H1 (cell line): ENCODE measurements at regions not wholly inside any gene's neighbourhood (a gene's known extent, or its start where the extent isn't known, plus 50 kb on each side); places are given as distances from the start of the nearest gene placed in this dataset.

Experiments
- CTCF ChIA-PET: fragments of 300-600 bp; sonication (Branson Sonifier 250); formaldehyde crosslinking; loops from one replicate; lab custom pipeline; 2021; ENCODE audit not compliant: partially characterized antibody; lab: Charles Lee
- POLR2A ChIA-PET: fragments of 300-600 bp; sonication (Branson Sonifier 250); formaldehyde crosslinking; loops from one replicate; lab custom pipeline; 2021; ENCODE audit warnings: inconsistent platforms; ENCODE audit not compliant: partially characterized antibody; lab: Charles Lee
- DNase-seq, 2 experiments: peaks; one replicate each; pipeline versions ENCODE4 v3.0.0 to v3.0.0-alpha.2; 2010 to 2022; ENCODE audit warnings: low spot score in 2 of 2, low read depth in 1 of 2, mixed read lengths in 1 of 2
- FAIRE-seq: peaks from 2 replicates; lab custom pipeline; 2011; peaks lifted over from hg19 to GRCh38; lab: Jason Lieb, UNC
- H2AFZ ChIP-seq: 2 replicates; pipeline ENCODE4 v1.8.1; 2012; ENCODE audit warnings: low read length, inconsistent platforms
- H2AK5ac ChIP-seq: 2 replicates; pipeline ENCODE4 v1.6.1; 2013; ENCODE audit warnings: low read depth, low read length
- H2BK120ac ChIP-seq: replicated peaks from 2 replicates; pipeline ENCODE3; 2013; ENCODE audit warnings: low read depth, low read length, inconsistent platforms
- H2BK12ac ChIP-seq: 2 replicates; pipeline ENCODE4 v1.6.1; 2013; ENCODE audit warnings: low read depth, low read length
- H2BK15ac ChIP-seq: 2 replicates; pipeline ENCODE4 v1.6.1; 2013; ENCODE audit warnings: low read length
- H2BK20ac ChIP-seq: 2 replicates; pipeline ENCODE4 v1.6.1; 2013; ENCODE audit warnings: low read length
- H2BK5ac ChIP-seq: 2 replicates; pipeline ENCODE4 v1.6.1; 2013; ENCODE audit warnings: low read depth, low read length
- H3K14ac ChIP-seq: 2 replicates; pipeline ENCODE4 v1.6.1; 2013; ENCODE audit warnings: inconsistent platforms; ENCODE audit not compliant: insufficient read length
- H3K18ac ChIP-seq: 2 replicates; pipeline ENCODE4 v1.6.1; 2013; ENCODE audit warnings: low read length; ENCODE audit errors: extremely low read depth
- H3K23ac ChIP-seq: 2 replicates; pipeline ENCODE4 v1.6.1; 2013; ENCODE audit warnings: inconsistent platforms; ENCODE audit not compliant: insufficient read length
- H3K23me2 ChIP-seq: 2 replicates; pipeline ENCODE4 v1.6.1; 2013; ENCODE audit warnings: low read depth, low read length
- H3K27ac ChIP-seq: 2 replicates; pipeline ENCODE4 v1.6.1; 2011; ENCODE audit warnings: low read depth, low read length, inconsistent platforms
- H3K27me3 ChIP-seq, 4 experiments: replicated peaks in 1 of 4; 1 replicate in 1 of 4; 2 replicates in 3 of 4; pipeline versions ENCODE4 v1.6.1 to v1.8.1; 2011 to 2013; ENCODE audit warnings: low read length in 3 of 4, mild to moderate bottlenecking in 3 of 4, inconsistent platforms in 2 of 4, mixed read lengths in 2 of 4, moderate library complexity in 1 of 4; ENCODE audit not compliant: control insufficient read depth in 3 of 4, insufficient read depth in 3 of 4; ENCODE audit errors: extremely low read depth in 1 of 4
- H3K36me3 ChIP-seq, 4 experiments: 2 replicates each; pipeline versions ENCODE4 v1.6.1 to v1.8.1; 2011 to 2013; ENCODE audit warnings: mild to moderate bottlenecking in 4 of 4, low read length in 3 of 4, moderate library complexity in 2 of 4, control low read depth in 1 of 4, inconsistent platforms in 1 of 4; ENCODE audit not compliant: insufficient read depth in 4 of 4, control insufficient read depth in 2 of 4
- H3K4ac ChIP-seq: replicated peaks from 2 replicates; pipeline ENCODE3; 2013; ENCODE audit warnings: low read length, low read depth, mixed read lengths, inconsistent platforms; ENCODE audit not compliant: insufficient read length
- H3K4me1 ChIP-seq, 4 experiments: replicated peaks in 1 of 4; 1 replicate in 1 of 4; 2 replicates in 3 of 4; pipeline versions ENCODE4 v1.6.1 to v1.8.1; 2011 to 2013; ENCODE audit warnings: low read length in 3 of 4, inconsistent platforms in 2 of 4, mixed read lengths in 1 of 4; ENCODE audit not compliant: insufficient read depth in 4 of 4, control insufficient read depth in 3 of 4
- H3K4me2 ChIP-seq, 2 experiments: 2 replicates each; pipeline versions ENCODE4 v1.6.1 to v1.8.1; 2011 to 2013; ENCODE audit warnings: low read depth in 2 of 2, low read length in 2 of 2, control low read depth in 1 of 2, inconsistent platforms in 1 of 2, mild to moderate bottlenecking in 1 of 2; ENCODE audit not compliant: insufficient read depth in 1 of 2
- H3K4me3 ChIP-seq, 4 experiments: fragments of 200-600, 300-600 bp in 1 of 4; sonication (generic), shearing (Covaris generic), sonication (Bioruptor Twin) in 1 of 4; 2 replicates each; pipeline versions ENCODE4 v1.5.1 to v1.8.1; 2011 to 2016; ENCODE audit warnings: low read length in 4 of 4, low read depth in 3 of 4, control low read depth in 2 of 4, inconsistent platforms in 2 of 4, mild to moderate bottlenecking in 2 of 4, mixed read lengths in 1 of 4, moderate library complexity in 1 of 4; ENCODE audit not compliant: insufficient read depth in 2 of 4; ENCODE audit errors: extremely low read depth in 1 of 4
- H3K56ac ChIP-seq: replicated peaks from 2 replicates; pipeline ENCODE3; 2013; ENCODE audit warnings: low read depth, mild to moderate bottlenecking, mixed read lengths, low read length, inconsistent platforms; ENCODE audit not compliant: insufficient read length
- H3K79me1 ChIP-seq: 2 replicates; pipeline ENCODE4 v1.6.1; 2013; ENCODE audit warnings: low read depth, low read length, control low read depth
- H3K79me2 ChIP-seq, 2 experiments: 2 replicates each; pipeline versions ENCODE4 v1.6.1 to v1.8.1; 2012 to 2013; ENCODE audit warnings: low read length in 2 of 2, mild to moderate bottlenecking in 2 of 2, inconsistent platforms in 1 of 2; ENCODE audit not compliant: insufficient read depth in 2 of 2, control insufficient read depth in 1 of 2
- H3K9ac ChIP-seq, 4 experiments: replicated peaks in 1 of 4; 1 replicate in 1 of 4; 2 replicates in 3 of 4; pipeline versions ENCODE4 v1.6.1 to v1.8.1; 2011 to 2013; ENCODE audit warnings: low read depth in 3 of 4, low read length in 3 of 4, control low read depth in 2 of 4, mild to moderate bottlenecking in 2 of 4, moderate library complexity in 2 of 4, inconsistent platforms in 1 of 4; ENCODE audit errors: extremely low read depth in 1 of 4
- H3K9me3 ChIP-seq, 2 experiments: 2 replicates each; pipeline versions ENCODE4 v1.6.1 to v1.8.1; 2012 to 2013; ENCODE audit warnings: mild to moderate bottlenecking in 2 of 2, moderate library complexity in 2 of 2, control low read depth in 1 of 2, inconsistent platforms in 1 of 2, low read depth in 1 of 2, low read length in 1 of 2, mixed read lengths in 1 of 2; ENCODE audit not compliant: insufficient read depth in 2 of 2
- H4K20me1 ChIP-seq, 2 experiments: replicated peaks in 1 of 2; 2 replicates each; pipeline versions ENCODE3 to v1.8.1; 2011 to 2013; ENCODE audit warnings: inconsistent platforms in 2 of 2, low read length in 2 of 2, mild to moderate bottlenecking in 1 of 2; ENCODE audit not compliant: insufficient read depth in 2 of 2, control insufficient read depth in 1 of 2
- H4K5ac ChIP-seq: 2 replicates; pipeline ENCODE4 v1.6.1; 2013; ENCODE audit warnings: low read length, low read depth, mixed read lengths, inconsistent platforms; ENCODE audit not compliant: insufficient read length
- H4K8ac ChIP-seq: 2 replicates; pipeline ENCODE4 v1.8.0; 2013; ENCODE audit warnings: mild to moderate bottlenecking, moderate library complexity, low read length, inconsistent platforms; ENCODE audit not compliant: insufficient read depth; ENCODE audit errors: extremely low read depth
- H4K91ac ChIP-seq: replicated peaks from 2 replicates; pipeline ENCODE3; 2013; ENCODE audit warnings: low read length, mixed read lengths, inconsistent platforms; ENCODE audit not compliant: insufficient read length
- BACH1 ChIP-seq: IDR thresholded peaks from 2 replicates; pipeline ENCODE4 v1.6.1; 2012; ENCODE audit warnings: low read length, improper control_type of control experiment
- BCL11A ChIP-seq, 2 experiments: IDR thresholded peaks; one replicate each; pipeline ENCODE4 v1.6.1; 2011; ENCODE audit warnings: low read depth in 2 of 2, low read length in 2 of 2, mild to moderate bottlenecking in 2 of 2
- CHD2 ChIP-seq: IDR thresholded peaks from 2 replicates; pipeline ENCODE4 v1.6.1; 2012; ENCODE audit warnings: low read length, improper control_type of control experiment
- POLR2AphosphoS5 ChIP-seq: IDR thresholded peaks from 2 replicates; pipeline ENCODE4 v1.6.1; 2011; ENCODE audit warnings: low read depth, low read length
- SIRT6 ChIP-seq: IDR thresholded peaks from one replicate; pipeline ENCODE4 v1.7.1; 2012; ENCODE audit warnings: low read length, inconsistent platforms
- TEAD4 ChIP-seq: IDR thresholded peaks from 2 replicates; pipeline ENCODE4 v1.6.1; 2012; ENCODE audit warnings: low read depth, low read length, inconsistent platforms, mixed read lengths
- WGBS, 2 experiments: shearing (Covaris generic) in 1 of 2; methylation state at CpG; one replicate each; pipeline versions ENCODE4 v1.1.6 to v1.1.7; 2013 to 2015; ENCODE audit warnings: low lambda C conversion rate in 2 of 2, mixed read lengths in 2 of 2, inconsistent platforms in 1 of 2, low coverage in 1 of 2, missing lambda C conversion rate in 1 of 2; ENCODE audit not compliant: insufficient replicate concordance in 2 of 2, insufficient coverage in 1 of 2, insufficient read length in 1 of 2; ENCODE audit errors: extremely low coverage in 1 of 2, missing lambda C conversion rate in 1 of 2; 5-methylcytosine and 5-hydroxymethylcytosine counted together

GRCh38 chrX:14125462-14125861, 95.8 kb upstream of the GEMIN8 start:
- Histone ChIP-seq H2AFZ (no peak overlapping the region), H2BK20ac (no peak overlapping the region), H3K79me1 (no peaks in the 10 kb centered on the region), H2BK5ac (no peak overlapping the region), H2BK15ac (no peak overlapping the region), H3K36me3 (no peaks in the 10 kb centered on the region), H3K56ac (no peak overlapping the region), H3K23me2 (no peaks in the 10 kb centered on the region), H3K14ac (no peak overlapping the region), H3K79me2 (no peaks in the 10 kb centered on the region), H3K9me3 (no peaks in the 10 kb centered on the region), H4K8ac (no peak overlapping the region), H3K9ac (no peak overlapping the region), H2BK12ac (no peak overlapping the region), H3K27ac (no peak overlapping the region), H3K18ac (no peak overlapping the region), H3K4me1 (no peaks in the 10 kb centered on the region), H4K5ac (no peak overlapping the region), H2BK120ac (no peak overlapping the region), H3K4me2 (no peak overlapping the region), H2AK5ac (no peak overlapping the region), H3K23ac (no peak overlapping the region), H3K4ac (no peak overlapping the region), H4K91ac (no peak overlapping the region), H3K4me3 (no peak overlapping the region), H4K20me1 (no peaks in the 10 kb centered on the region), H3K27me3 (no peaks in the 10 kb centered on the region)
- no peak for FAIRE-seq
- ChIA-PET CTCF (no interaction called here), POLR2A (no interaction called here)
- DNase-seq: no peak
- WGBS, 2 experiments: 69% methylated on average over 4 of the region's 4 CpGs; no CpG with 5 or more reads in 1 of the 2 experiments
- TF ChIP-seq POLR2AphosphoS5: no peak
- TF ChIP-seq BCL11A (IDR thresholded peaks at IDR 0.05; ENCODE audit: low read depth in 2 of 2, low read length in 2 of 2): no peak
- TF ChIP-seq SIRT6: no peak
- no peak for TF ChIP-seq CHD2
- no peak for TF ChIP-seq BACH1
- no peak for TF ChIP-seq TEAD4
